Activated CD8-positive, alpha-beta T cell treated with anti-CD3 and anti-CD28 coated beads for 36 hours (primary cell): ENCODE measurements at regions not wholly inside any gene's neighbourhood (a gene's known extent, or its start where the extent isn't known, plus 50 kb on each side); places are given as distances from the start of the nearest gene placed in this dataset.

ENCODE experiments used
- ATAC-seq: fragments of 200-7000 bp; cut with Tn5 transposase; one replicate; pipeline ENCODE4 v1.10.0; 2021; ENCODE audit warnings: mild to moderate bottlenecking, moderate library complexity
- CTCF ChIA-PET: fragments of 350-600 bp; sonication (Branson Sonifier 250); formaldehyde crosslinking; loops from one replicate; lab custom pipeline; 2021; ENCODE audit warnings: antibody characterized with exemption; lab: Charles Lee
- POLR2A ChIA-PET: fragments of 350-600 bp; sonication (Branson Sonifier 250); formaldehyde crosslinking; loops from one replicate; lab custom pipeline; 2021; ENCODE audit warnings: antibody characterized with exemption; lab: Charles Lee
- DNase-seq: peaks from one replicate; pipeline ENCODE4 v3.0.0-alpha.2; 2020
- H3K27ac Mint-ChIP-seq: one replicate; pipeline ENCODE4 v1.8.0; 2021; ENCODE audit warnings: mild to moderate bottlenecking, mixed read lengths
- H3K27me3 Mint-ChIP-seq: one replicate; pipeline ENCODE4 v1.8.0; 2021; ENCODE audit warnings: mixed read lengths
- H3K36me3 Mint-ChIP-seq: one replicate; pipeline ENCODE4 v1.8.0; 2021; ENCODE audit warnings: low read depth, mixed read lengths
- H3K4me1 Mint-ChIP-seq: one replicate; pipeline ENCODE4 v1.8.0; 2021; ENCODE audit warnings: low read depth, mixed read lengths
- H3K4me3 Mint-ChIP-seq: one replicate; pipeline ENCODE4 v1.8.0; 2021; ENCODE audit warnings: mild to moderate bottlenecking, moderate library complexity, mixed read lengths
- H3K9me3 Mint-ChIP-seq: one replicate; pipeline ENCODE4 v1.8.0; 2021; ENCODE audit warnings: mixed read lengths
- CTCF ChIP-seq: fragments of 200-600 bp; IDR thresholded peaks from one replicate; pipeline ENCODE4 v1.8.0; 2022; ENCODE audit warnings: antibody characterized with exemption, mild to moderate bottlenecking
- intact Hi-C: fragments of 100-400 bp; cut with micrococcal nuclease; formaldehyde crosslinking; loops from one replicate; pipeline ENCODE4 v1.10.0; 2022

- CTCF ChIA-PET, result no interaction called here
- intact Hi-C loops, result no loop called here
- H3K9me3 Mint-ChIP-seq, result no peaks in the 10 kb centered on the region
- peak; percentile 20 for ATAC-seq
- TF ChIP-seq CTCF, result no peak
- H3K27ac Mint-ChIP-seq, result no peak overlapping the region
- POLR2A ChIA-PET, result no interaction called here
- no peaks in the 10 kb centered on the region for H3K4me1 Mint-ChIP-seq
- no peak for DNase-seq
- H3K27me3 Mint-ChIP-seq, result no peaks in the 10 kb centered on the region
- H3K36me3 Mint-ChIP-seq, result no peaks in the 10 kb centered on the region
- H3K4me3 Mint-ChIP-seq, result no peak overlapping the region
Measured at GRCh38 chrX:37287741-37288444, 61.3 kb upstream of the PRRG1 start.

GRCh38 chrX:37291924-37292323 is 57.2 kb upstream of the PRRG1 start:
- POLR2A ChIA-PET, result no interaction called here
- no peaks in the 10 kb centered on the region for H3K36me3 Mint-ChIP-seq
- H3K27ac Mint-ChIP-seq, result no peak overlapping the region
- H3K27me3 Mint-ChIP-seq, result no peaks in the 10 kb centered on the region
- no peaks in the 10 kb centered on the region for H3K4me1 Mint-ChIP-seq
- no peak for TF ChIP-seq CTCF
- no peak overlapping the region for H3K4me3 Mint-ChIP-seq
- intact Hi-C loops, result no loop called here
- DNase-seq (no peak), ATAC-seq (no peak)
- no peaks in the 10 kb centered on the region for H3K9me3 Mint-ChIP-seq
- CTCF ChIA-PET, result no interaction called here
